RWPE2 (cell line): ENCODE measurements at regions not wholly inside any gene's neighbourhood (a gene's known extent, or its start where the extent isn't known, plus 50 kb on each side); places are given as distances from the start of the nearest gene placed in this dataset.

Experiments used
- ATAC-seq: fragments of 200-7000 bp; cut with Tn5 transposase; 3 replicates; pipeline ENCODE4 v1.9.1; 2021; ENCODE audit warnings: low read depth
- DNase-seq: peaks from one replicate; pipeline ENCODE4 v3.0.0-alpha.2; 2020; ENCODE audit warnings: low spot score
- H3K27ac ChIP-seq: fragments of 450-650 bp; 2 replicates; pipeline ENCODE4 v1.5.1; 2017; ENCODE audit warnings: mild to moderate bottlenecking; ENCODE audit not compliant: poor library complexity, severe bottlenecking
- H3K27me3 ChIP-seq: fragments of 250-450 bp; sonication (Bioruptor Pico); 2 replicates; pipeline ENCODE4 v1.5.1; 2021; ENCODE audit warnings: mild to moderate bottlenecking, moderate library complexity; ENCODE audit not compliant: insufficient read depth, poor library complexity, severe bottlenecking
- H3K36me3 ChIP-seq: fragments of 250-450 bp; sonication (Bioruptor Pico); 2 replicates; pipeline ENCODE4 v1.5.1; 2020; ENCODE audit warnings: low read depth, mild to moderate bottlenecking, moderate library complexity
- H3K4me1 ChIP-seq: fragments of 250-450 bp; sonication (Bioruptor Pico); 2 replicates; pipeline ENCODE4 v1.5.1; 2021; ENCODE audit warnings: mild to moderate bottlenecking, moderate library complexity; ENCODE audit not compliant: insufficient read depth, poor library complexity, severe bottlenecking
- H3K4me3 ChIP-seq: fragments of 250-450 bp; sonication (Bioruptor Pico); 2 replicates; pipeline ENCODE4 v1.5.1; 2021; ENCODE audit warnings: mild to moderate bottlenecking, moderate library complexity; ENCODE audit not compliant: severe bottlenecking
- H3K9me3 ChIP-seq: fragments of 250-450 bp; sonication (Bioruptor Pico); 2 replicates; pipeline ENCODE4 v1.5.1; 2021; ENCODE audit warnings: mild to moderate bottlenecking, moderate library complexity; ENCODE audit not compliant: severe bottlenecking
- TF ChIP-seq, protein P1 (sequence below): fragments of 450-650 bp; IDR thresholded peaks from one replicate; pipeline ENCODE4 v1.5.1; 2017; ENCODE audit warnings: mild to moderate bottlenecking, moderate library complexity; ENCODE audit not compliant: poor library complexity, severe bottlenecking

- Histone ChIP-seq H3K4me3 (no peak overlapping the region), H3K27me3 (peaks cover 21% of the 10 kb centered on the region), H3K4me1 (no peaks in the 10 kb centered on the region), H3K27ac (no peak overlapping the region), H3K9me3 (no peaks in the 10 kb centered on the region), H3K36me3 (no peaks in the 10 kb centered on the region)
- TF ChIP-seq, protein P1, sequence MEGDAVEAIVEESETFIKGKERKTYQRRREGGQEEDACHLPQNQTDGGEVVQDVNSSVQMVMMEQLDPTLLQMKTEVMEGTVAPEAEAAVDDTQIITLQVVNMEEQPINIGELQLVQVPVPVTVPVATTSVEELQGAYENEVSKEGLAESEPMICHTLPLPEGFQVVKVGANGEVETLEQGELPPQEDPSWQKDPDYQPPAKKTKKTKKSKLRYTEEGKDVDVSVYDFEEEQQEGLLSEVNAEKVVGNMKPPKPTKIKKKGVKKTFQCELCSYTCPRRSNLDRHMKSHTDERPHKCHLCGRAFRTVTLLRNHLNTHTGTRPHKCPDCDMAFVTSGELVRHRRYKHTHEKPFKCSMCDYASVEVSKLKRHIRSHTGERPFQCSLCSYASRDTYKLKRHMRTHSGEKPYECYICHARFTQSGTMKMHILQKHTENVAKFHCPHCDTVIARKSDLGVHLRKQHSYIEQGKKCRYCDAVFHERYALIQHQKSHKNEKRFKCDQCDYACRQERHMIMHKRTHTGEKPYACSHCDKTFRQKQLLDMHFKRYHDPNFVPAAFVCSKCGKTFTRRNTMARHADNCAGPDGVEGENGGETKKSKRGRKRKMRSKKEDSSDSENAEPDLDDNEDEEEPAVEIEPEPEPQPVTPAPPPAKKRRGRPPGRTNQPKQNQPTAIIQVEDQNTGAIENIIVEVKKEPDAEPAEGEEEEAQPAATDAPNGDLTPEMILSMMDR: no peak
- DNase-seq: no peak
- ATAC-seq: no peak
Measured at GRCh38 chr1:36667256-36667655, 184.5 kb upstream of the CSF3R start.

DNA sequence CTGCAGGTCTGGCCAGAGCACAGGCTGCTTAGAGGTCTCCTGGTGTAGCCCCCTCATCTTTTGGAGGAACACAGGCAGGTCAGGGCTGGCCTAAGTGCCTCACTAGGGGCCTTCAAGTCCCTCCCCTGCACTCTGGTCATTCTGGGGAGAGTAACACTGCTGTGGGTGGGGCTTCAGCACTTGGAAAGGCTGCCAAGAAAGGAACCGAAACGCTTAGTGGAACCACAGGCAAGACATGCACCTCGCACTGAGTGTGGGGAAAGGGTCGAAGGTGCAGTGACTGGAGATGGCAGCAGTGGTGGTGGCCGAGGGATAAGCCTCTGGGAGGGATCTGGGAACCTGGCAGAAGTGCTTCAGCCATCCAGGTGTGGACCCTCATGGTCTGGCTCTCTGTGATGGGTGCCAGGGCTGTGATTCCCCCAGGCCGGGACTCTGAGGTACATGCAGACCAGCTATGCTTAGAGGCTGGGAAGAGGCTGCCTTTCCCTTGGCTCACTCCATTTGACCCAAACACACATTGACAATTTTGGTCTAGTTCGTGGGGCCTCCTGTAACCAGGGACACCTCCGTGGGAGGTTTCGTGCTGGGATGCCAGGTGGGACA lies 182.9 kb upstream of the CSF3R start:
- Histone ChIP-seq H3K36me3 (no peaks in the 10 kb centered on the region), H3K4me1 (no peaks in the 10 kb centered on the region), H3K27ac (no peak overlapping the region), H3K27me3 (peaks cover 16% of the 10 kb centered on the region), H3K9me3 (no peaks in the 10 kb centered on the region), H3K4me3 (no peak overlapping the region)
- DNase-seq: no peak
- ATAC-seq: no peak
- TF ChIP-seq, protein P1: no peak

- H3K36me3 ChIP-seq: no peaks in the 10 kb centered on the region
- H3K4me1 ChIP-seq: no peaks in the 10 kb centered on the region
- no peak overlapping the region for H3K4me3 ChIP-seq
- H3K9me3 ChIP-seq: no peaks in the 10 kb centered on the region
- no peak overlapping the region for H3K27ac ChIP-seq
- H3K27me3 ChIP-seq: peaks cover 16% of the 10 kb centered on the region
- TF ChIP-seq, protein P1: no peak
- ATAC-seq (no peak), DNase-seq (no peak)
Measured at GRCh38 chr1:36664571-36665287, 182.0 kb upstream of the CSF3R start.

DNA sequence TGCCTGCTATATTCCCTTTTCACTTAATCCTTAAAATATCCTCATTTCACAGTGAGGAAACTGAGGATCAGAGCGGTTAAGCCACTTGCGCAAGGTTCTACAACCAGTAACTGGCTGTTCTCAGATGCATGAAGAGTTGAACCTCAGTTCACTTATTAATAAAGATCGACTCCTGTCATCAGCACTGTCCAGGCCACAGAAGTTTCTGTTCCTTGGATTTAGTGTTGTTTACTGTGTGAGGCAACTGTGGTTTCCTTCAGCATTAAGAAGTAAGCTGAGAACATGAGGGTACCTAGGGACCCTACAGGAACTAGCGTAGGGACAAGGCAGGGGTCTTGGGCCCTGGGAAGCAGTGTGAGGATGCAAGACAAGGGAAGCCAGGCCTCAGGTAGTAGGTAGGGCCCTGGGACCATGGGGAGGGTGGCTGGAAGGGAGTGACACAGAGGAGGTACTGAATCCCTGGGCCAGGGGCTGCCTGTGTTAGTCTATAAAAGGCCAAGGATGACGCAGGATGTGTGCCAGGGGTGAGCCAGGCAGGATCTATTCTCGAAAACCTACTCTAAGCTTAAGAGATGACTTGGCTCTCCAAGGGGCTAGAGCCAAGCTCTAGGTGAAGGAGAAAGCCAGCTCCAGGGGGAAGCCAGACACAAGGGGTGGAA lies 181.2 kb upstream of the CSF3R start:
- Histone ChIP-seq H3K36me3 (no peaks in the 10 kb centered on the region), H3K27me3 (peaks cover 16% of the 10 kb centered on the region), H3K9me3 (no peaks in the 10 kb centered on the region), H3K4me1 (no peaks in the 10 kb centered on the region), H3K27ac (no peak overlapping the region), H3K4me3 (no peak overlapping the region)
- TF ChIP-seq, protein P1: no peak
- no peak for DNase-seq
- no peak for ATAC-seq
